GM12878 (cell line): ENCODE measurements at regions not wholly inside any gene's neighbourhood (a gene's known extent, or its start where the extent isn't known, plus 50 kb on each side); places are given as distances from the start of the nearest gene placed in this dataset.

Source experiments
- ATAC-seq: fragments of 200-7000 bp; cut with Tn5 transposase; 3 replicates; pipeline ENCODE4 v1.9.1; 2020; ENCODE audit warnings: mild to moderate bottlenecking, moderate library complexity
- BruUV-seq: library from RNA; stranded (reverse); fragments of 400-500 nt; replicated peaks from 2 replicates; lab custom pipeline; 2021; lab: Mats Ljungman, UMichigan
- CTCF ChIA-PET: fragments of 300-600 bp; sonication (Branson Sonifier 250); formaldehyde crosslinking; extraction: SDS; loops from one replicate; lab custom pipeline; 2021; ENCODE audit warnings: inconsistent platforms; lab: Yijun Ruan, JAX
- POLR2A ChIA-PET: fragments of 350-600 bp; formaldehyde crosslinking; extraction: SDS; loops from one replicate; lab custom pipeline; 2021; ENCODE audit warnings: inconsistent platforms; lab: Charles Lee
- RAD21 ChIA-PET: fragments of 300-600 bp; sonication (Branson Sonifier 250); formaldehyde crosslinking; loops from one replicate; lab custom pipeline; 2023; ENCODE audit warnings: antibody characterized with exemption; ENCODE audit not compliant: unreplicated experiment; lab: Charles Lee
- SMC1A ChIA-PET: fragments of 300-600 bp; sonication (Branson Sonifier 250); formaldehyde crosslinking; loops from one replicate; lab custom pipeline; 2023; ENCODE audit not compliant: unreplicated experiment, uncharacterized antibody; lab: Charles Lee
- DNase-seq: peaks from one replicate; pipeline ENCODE4 v3.0.0-alpha.2; 2011; ENCODE audit warnings: low read depth, low spot score
- FAIRE-seq: peaks from 3 replicates; lab custom pipeline; 2011; peaks lifted over from hg19 to GRCh38; lab: Jason Lieb, UNC
- H2AFZ ChIP-seq: 2 replicates; pipeline ENCODE4 v1.6.0; 2011; ENCODE audit warnings: low read depth, low read length, control low read depth; ENCODE audit not compliant: control insufficient read depth
- H3K27ac ChIP-seq: 2 replicates; pipeline ENCODE4 v1.5.1; 2011; ENCODE audit warnings: control low read depth; ENCODE audit not compliant: control insufficient read depth, insufficient read depth
- H3K27me3 ChIP-seq, 2 experiments: replicated peaks in 1 of 2; 2 replicates each; pipeline versions ENCODE4 v1.6.0 to v1.6.1; 2011; ENCODE audit warnings: low read length in 1 of 2; ENCODE audit not compliant: control insufficient read depth in 2 of 2, insufficient read depth in 2 of 2
- H3K36me3 ChIP-seq, 2 experiments: 2 replicates each; pipeline ENCODE4 v1.5.1; 2011; ENCODE audit warnings: low read length in 1 of 2; ENCODE audit not compliant: control insufficient read depth in 2 of 2, insufficient read depth in 2 of 2
- H3K4me1 ChIP-seq: 2 replicates; pipeline ENCODE4 v1.6.1; 2011; ENCODE audit warnings: mild to moderate bottlenecking, low read length, moderate library complexity, mixed read lengths; ENCODE audit not compliant: control insufficient read depth, insufficient read depth
- H3K4me2 ChIP-seq: 2 replicates; pipeline ENCODE4 v1.6.0; 2011; ENCODE audit warnings: control low read depth; ENCODE audit not compliant: control insufficient read depth, insufficient read depth
- H3K4me3 ChIP-seq: fragments of 200-600 bp; sonication (generic); 2 replicates; pipeline ENCODE4 v1.5.1; 2016
- H3K79me2 ChIP-seq: 2 replicates; pipeline ENCODE4 v1.6.0; 2011; ENCODE audit warnings: low read length; ENCODE audit not compliant: control insufficient read depth, insufficient read depth
- H3K9ac ChIP-seq: 2 replicates; pipeline ENCODE4 v1.8.0; 2011; ENCODE audit warnings: low read length, control low read depth, mixed read lengths; ENCODE audit not compliant: control insufficient read depth, insufficient read depth
- H3K9me3 ChIP-seq: replicated peaks from 3 replicates; pipeline ENCODE4 v1.5.1; 2011; ENCODE audit warnings: mild to moderate bottlenecking, low read length; ENCODE audit not compliant: control insufficient read depth, insufficient read depth
- H4K20me1 ChIP-seq: 2 replicates; pipeline ENCODE4 v1.6.0; 2011; ENCODE audit not compliant: control insufficient read depth, insufficient read depth
- BCL11A ChIP-seq: IDR thresholded peaks from 2 replicates; pipeline ENCODE4 v1.6.1; 2011; ENCODE audit warnings: low read depth, low read length
- BCL3 ChIP-seq: IDR thresholded peaks from 2 replicates; pipeline ENCODE4 v1.6.1; 2011; ENCODE audit warnings: borderline replicate concordance, low read depth, mild to moderate bottlenecking, moderate library complexity, low read length; ENCODE audit not compliant: insufficient read depth, poor library complexity, severe bottlenecking
- ESRRA ChIP-seq: IDR thresholded peaks from 2 replicates; pipeline ENCODE4 v1.6.1; 2012; ENCODE audit warnings: mild to moderate bottlenecking, low read length, improper control_type of control experiment
- FOXM1 ChIP-seq: IDR thresholded peaks from 2 replicates; pipeline ENCODE4 v1.6.1; 2012; ENCODE audit warnings: low read depth, mild to moderate bottlenecking, inconsistent platforms, low read length, moderate library complexity
- HDAC2 ChIP-seq: fragments of 200-600 bp; sonication (generic); IDR thresholded peaks from 2 replicates; pipeline ENCODE4 v1.6.1; 2017
- LARP7 ChIP-seq: fragments of 450-650 bp; IDR thresholded peaks from 2 replicates; pipeline ENCODE4 v1.6.1; 2017; ENCODE audit warnings: mild to moderate bottlenecking
- NRF1 ChIP-seq: conservative IDR thresholded peaks from 2 replicates; pipeline ENCODE4 v1.6.1; 2011; ENCODE audit warnings: mild to moderate bottlenecking, low read depth, low read length, improper control_type of control experiment
- PML ChIP-seq: IDR thresholded peaks from 2 replicates; pipeline ENCODE4 v1.6.1; 2012; ENCODE audit warnings: low read length, inconsistent platforms
- POLR2A ChIP-seq: IDR thresholded peaks from 2 replicates; pipeline ENCODE4 v1.6.1; 2011; ENCODE audit warnings: low read depth, mild to moderate bottlenecking, low read length
- POLR2AphosphoS2 ChIP-seq: IDR thresholded peaks from 2 replicates; pipeline ENCODE4 v1.6.1; 2011; ENCODE audit warnings: low read depth, mild to moderate bottlenecking, low read length, improper control_type of control experiment, moderate library complexity
- RAD51 ChIP-seq: fragments of 450-650 bp; IDR thresholded peaks from 2 replicates; pipeline ENCODE4 v1.6.1; 2016; ENCODE audit warnings: moderate library complexity, mild to moderate bottlenecking, inconsistent platforms
- SUZ12 ChIP-seq: fragments of 200-600 bp; sonication (generic); IDR thresholded peaks from one replicate; pipeline ENCODE4 v1.6.1; 2018; ENCODE audit warnings: antibody characterized with exemption, mild to moderate bottlenecking; ENCODE audit not compliant: unreplicated experiment
- ZBED1 ChIP-seq: IDR thresholded peaks from 2 replicates; pipeline ENCODE4 v1.6.1; 2016; ENCODE audit warnings: borderline replicate concordance
- ZSCAN29 ChIP-seq: fragments of 450-650 bp; IDR thresholded peaks from 2 replicates; pipeline ENCODE4 v1.6.1; 2017; ENCODE audit warnings: mild to moderate bottlenecking, moderate library complexity
- WGBS: methylation state at CpG from one replicate; pipeline ENCODE4 v1.1.6; 2016; ENCODE audit warnings: low lambda C conversion rate; ENCODE audit not compliant: insufficient replicate concordance, insufficient coverage; ENCODE audit errors: missing lambda C conversion rate; 5-methylcytosine and 5-hydroxymethylcytosine counted together
- in situ Hi-C: fragments of 300-500 bp; cut with MboI; formaldehyde crosslinking; loops from 9 replicates; pipeline ENCODE4 v1.14.3; 2018; ENCODE audit warnings: mixed read lengths
- intact Hi-C: fragments of 100-400 bp; cut with micrococcal nuclease; formaldehyde crosslinking; loops from one replicate; pipeline ENCODE4 v1.14.2; 2022; ENCODE audit not compliant: unreplicated experiment
- TF ChIP-seq, protein P1 (sequence below): fragments of 450-650 bp; IDR thresholded peaks from 2 replicates; pipeline ENCODE4 v1.6.1; 2018; ENCODE audit warnings: mild to moderate bottlenecking, low read depth, moderate library complexity; ENCODE audit not compliant: partially characterized antibody

GRCh38 chr1:235057385-235058306 lies 71.0 kb downstream of the TOMM20 start:
- Histone ChIP-seq H3K27ac (no peak overlapping the region), H3K9me3 (no peaks in the 10 kb centered on the region), H3K79me2 (no peaks in the 10 kb centered on the region), H4K20me1 (no peaks in the 10 kb centered on the region), H3K36me3 (no peaks in the 10 kb centered on the region), H2AFZ (no peak overlapping the region), H3K9ac (no peak overlapping the region), H3K27me3 (no peaks in the 10 kb centered on the region), H3K4me1 (peaks cover 11% of the 10 kb centered on the region), H3K4me3 (no peak overlapping the region), H3K4me2 (no peak overlapping the region)
- no TSS peak for BruUV-seq
- no peak for DNase-seq
- TF ChIP-seq PML (no peak), NRF1 (no peak), ESRRA (no peak), ZSCAN29 (no peak), POLR2AphosphoS2 (no peak), RAD51 (no peak), LARP7 (no peak), BCL11A (no peak), SUZ12 (no peak), BCL3 (no peak), ZBED1 (no peak), HDAC2 (no peak), POLR2A (no peak), FOXM1 (no peak)
- TF ChIP-seq, protein P1, sequence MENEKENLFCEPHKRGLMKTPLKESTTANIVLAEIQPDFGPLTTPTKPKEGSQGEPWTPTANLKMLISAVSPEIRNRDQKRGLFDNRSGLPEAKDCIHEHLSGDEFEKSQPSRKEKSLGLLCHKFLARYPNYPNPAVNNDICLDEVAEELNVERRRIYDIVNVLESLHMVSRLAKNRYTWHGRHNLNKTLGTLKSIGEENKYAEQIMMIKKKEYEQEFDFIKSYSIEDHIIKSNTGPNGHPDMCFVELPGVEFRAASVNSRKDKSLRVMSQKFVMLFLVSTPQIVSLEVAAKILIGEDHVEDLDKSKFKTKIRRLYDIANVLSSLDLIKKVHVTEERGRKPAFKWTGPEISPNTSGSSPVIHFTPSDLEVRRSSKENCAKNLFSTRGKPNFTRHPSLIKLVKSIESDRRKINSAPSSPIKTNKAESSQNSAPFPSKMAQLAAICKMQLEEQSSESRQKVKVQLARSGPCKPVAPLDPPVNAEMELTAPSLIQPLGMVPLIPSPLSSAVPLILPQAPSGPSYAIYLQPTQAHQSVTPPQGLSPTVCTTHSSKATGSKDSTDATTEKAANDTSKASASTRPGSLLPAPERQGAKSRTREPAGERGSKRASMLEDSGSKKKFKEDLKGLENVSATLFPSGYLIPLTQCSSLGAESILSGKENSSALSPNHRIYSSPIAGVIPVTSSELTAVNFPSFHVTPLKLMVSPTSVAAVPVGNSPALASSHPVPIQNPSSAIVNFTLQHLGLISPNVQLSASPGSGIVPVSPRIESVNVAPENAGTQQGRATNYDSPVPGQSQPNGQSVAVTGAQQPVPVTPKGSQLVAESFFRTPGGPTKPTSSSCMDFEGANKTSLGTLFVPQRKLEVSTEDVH = no peak
- POLR2A ChIA-PET = interaction anchor here (0.7 to 1.0 kb wide), 2 partner anchors 16 to 990 kb away, joined by 5 to 7 read pairs; no protein-coding TSS in a partner anchor
- no peak for ATAC-seq
- SMC1A ChIA-PET = no interaction called here
- CTCF ChIA-PET = interaction anchor here (0.8 to 1.6 kb wide), 2 partner anchors 10 to 26 kb away, joined by 4 to 5 read pairs; no protein-coding TSS in a partner anchor
- no peak for FAIRE-seq
- 78% methylated on average over 10 of the region's 12 CpGs for WGBS
- RAD21 ChIA-PET = interaction anchor here (0.7 kb wide), 1 partner anchor 21 kb away, joined by 5 read pairs; no protein-coding TSS in a partner anchor
- in situ Hi-C loops = no loop called here
- intact Hi-C loops = no loop called here
